ES-I3 (cell line): ENCODE measurements at regions not wholly inside any gene's neighbourhood (a gene's known extent, or its start where the extent isn't known, plus 50 kb on each side); places are given as distances from the start of the nearest gene placed in this dataset.

Experiments used
- H3K36me3 ChIP-seq: 2 replicates; pipeline ENCODE4 v1.6.1; 2013; ENCODE audit warnings: mild to moderate bottlenecking, low read length, control low read depth, moderate library complexity; ENCODE audit not compliant: insufficient read depth
- H3K4me1 ChIP-seq: 2 replicates; pipeline ENCODE4 v1.6.1; 2013; ENCODE audit warnings: mild to moderate bottlenecking, control low read depth, low read length; ENCODE audit not compliant: insufficient read depth
- H3K9ac ChIP-seq: 2 replicates; pipeline ENCODE4 v1.6.1; 2013; ENCODE audit warnings: low read depth, mild to moderate bottlenecking, low read length, moderate library complexity
- H3K9me3 ChIP-seq: 2 replicates; pipeline ENCODE4 v1.6.1; 2013; ENCODE audit warnings: mild to moderate bottlenecking, low read length, moderate library complexity; ENCODE audit not compliant: control insufficient read depth, insufficient read depth

- Histone ChIP-seq H3K9me3 (no peaks in the 10 kb centered on the region), H3K4me1 (no peaks in the 10 kb centered on the region), H3K36me3 (no peaks in the 10 kb centered on the region), H3K9ac (no peak overlapping the region)
Measured at GRCh38 chr9:13716601-13717321, 437.3 kb upstream of the MPDZ start.

DNA sequence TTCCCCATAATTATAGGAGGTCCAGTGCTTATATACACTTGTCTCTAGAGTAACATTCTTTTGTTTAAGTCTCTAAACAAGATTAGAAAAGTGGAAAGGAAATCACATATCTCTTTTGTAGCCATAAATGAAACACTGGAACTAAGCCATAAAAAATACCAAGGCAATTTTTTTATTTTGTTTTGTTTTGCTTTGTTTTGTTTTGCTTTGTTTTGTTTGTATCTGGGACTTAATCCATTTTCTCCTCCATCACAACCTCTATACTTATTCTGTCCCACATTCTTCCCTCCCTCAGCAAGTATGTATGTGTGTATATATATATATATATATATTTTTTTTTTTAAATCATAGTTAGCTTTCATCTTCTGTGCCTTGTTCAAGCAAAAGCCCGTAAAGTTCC is 436.6 kb upstream of the MPDZ start:
- H3K9ac ChIP-seq: no peak overlapping the region
- no peaks in the 10 kb centered on the region for H3K9me3 ChIP-seq
- no peaks in the 10 kb centered on the region for H3K36me3 ChIP-seq
- no peaks in the 10 kb centered on the region for H3K4me1 ChIP-seq

DNA sequence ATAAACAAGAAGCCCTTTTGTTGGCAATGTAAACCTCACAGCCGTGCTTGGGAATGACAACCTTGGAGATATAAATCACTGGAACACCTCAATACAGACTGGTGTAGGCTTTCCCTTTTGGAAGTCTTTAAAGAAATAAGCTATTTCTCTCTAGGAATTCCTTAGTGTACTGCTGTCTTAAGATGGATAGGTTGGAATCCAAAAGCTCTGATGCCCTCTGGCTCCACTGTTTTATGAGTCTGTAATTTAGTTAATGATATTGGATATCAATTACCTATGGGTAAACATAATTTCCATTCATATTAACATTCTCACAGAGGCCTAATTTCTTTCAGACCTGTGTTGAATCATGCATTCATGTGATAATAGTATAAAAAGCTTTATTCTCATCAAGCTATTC is 435.9 kb upstream of the MPDZ start:
- H3K4me1 ChIP-seq: no peaks in the 10 kb centered on the region
- H3K9me3 ChIP-seq: no peaks in the 10 kb centered on the region
- H3K36me3 ChIP-seq: no peaks in the 10 kb centered on the region
- no peak overlapping the region for H3K9ac ChIP-seq

DNA sequence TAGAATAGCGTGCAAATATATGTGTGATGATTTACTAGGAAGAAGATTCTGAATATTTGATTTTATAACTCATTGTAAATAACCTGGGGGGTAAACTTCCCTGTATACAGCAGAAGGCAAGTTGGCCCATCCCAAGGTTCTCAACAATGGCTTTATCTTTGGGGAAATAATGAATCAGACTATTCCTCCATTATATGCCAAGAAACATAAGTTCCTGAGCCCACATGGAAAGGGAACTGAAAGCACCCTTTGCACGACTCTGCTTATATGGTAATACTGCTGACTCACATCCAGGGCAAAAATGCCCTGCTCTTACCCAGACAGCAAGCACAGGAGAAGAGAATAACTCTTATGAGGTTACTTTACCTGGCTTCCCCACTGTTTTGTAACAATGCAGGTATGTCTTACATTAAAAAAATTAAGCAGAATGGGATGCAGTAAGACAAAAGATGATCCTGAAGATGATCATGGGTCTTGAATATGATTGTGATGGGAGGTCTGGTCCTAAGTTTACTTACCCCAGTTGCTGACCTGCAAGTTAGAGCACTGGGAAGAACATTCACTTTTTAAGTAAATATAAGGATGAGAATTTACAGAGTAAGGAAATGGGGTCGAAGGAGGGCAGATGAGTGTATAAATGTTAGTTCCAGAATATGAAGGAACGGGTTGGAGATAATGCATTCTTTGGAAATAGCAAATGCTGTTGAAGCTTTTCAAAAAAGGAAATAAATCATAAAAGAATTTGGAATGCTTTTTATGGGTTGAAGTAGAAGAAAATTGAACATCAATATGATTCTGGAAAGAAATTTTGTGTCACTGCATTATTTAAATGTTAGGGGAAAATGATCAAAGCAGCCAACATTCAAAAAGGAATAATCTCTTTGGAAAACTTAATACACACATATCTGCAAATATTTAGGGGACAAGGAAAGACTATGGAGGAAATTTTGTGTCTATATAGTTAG is 428.4 kb upstream of the MPDZ start:
- no peaks in the 10 kb centered on the region for H3K9me3 ChIP-seq
- H3K9ac ChIP-seq: no peak overlapping the region
- H3K4me1 ChIP-seq: 0 out of 2 replicates have a peak, but pooled peaks cover 13% of the 10 kb centered on the region
- H3K36me3 ChIP-seq: no peaks in the 10 kb centered on the region

DNA sequence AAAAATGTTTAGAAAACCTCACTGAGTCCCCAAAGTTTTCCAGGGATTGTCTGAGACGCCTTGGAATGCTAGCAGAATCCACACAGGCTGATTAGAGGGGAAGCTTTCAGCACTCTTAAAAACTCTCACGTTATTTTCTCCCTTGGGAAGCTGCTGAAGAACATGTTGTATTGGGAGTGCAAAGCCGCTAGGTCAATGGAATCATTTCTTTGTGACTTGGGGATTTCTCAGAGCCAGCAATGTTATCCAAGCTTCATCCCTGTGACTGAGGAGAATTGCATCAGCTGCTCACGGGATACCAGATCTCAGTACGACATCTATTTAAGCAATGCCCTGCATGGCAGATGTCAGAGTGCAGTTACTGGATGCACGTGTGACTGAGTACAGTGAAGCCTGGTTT is 426.4 kb upstream of the MPDZ start:
- Histone ChIP-seq H3K4me1 (0 out of 2 replicates have a peak, but pooled peaks cover 13% of the 10 kb centered on the region), H3K9ac (no peak overlapping the region), H3K9me3 (no peaks in the 10 kb centered on the region), H3K36me3 (no peaks in the 10 kb centered on the region)

- H3K4me1 ChIP-seq: 0 out of 2 replicates have a peak, but pooled peaks cover 13% of the 10 kb centered on the region
- H3K36me3 ChIP-seq: no peaks in the 10 kb centered on the region
- H3K9ac ChIP-seq: no peak overlapping the region
- H3K9me3 ChIP-seq: no peaks in the 10 kb centered on the region
Measured at GRCh38 chr9:13705373-13705772, 425.9 kb upstream of the MPDZ start.

DNA sequence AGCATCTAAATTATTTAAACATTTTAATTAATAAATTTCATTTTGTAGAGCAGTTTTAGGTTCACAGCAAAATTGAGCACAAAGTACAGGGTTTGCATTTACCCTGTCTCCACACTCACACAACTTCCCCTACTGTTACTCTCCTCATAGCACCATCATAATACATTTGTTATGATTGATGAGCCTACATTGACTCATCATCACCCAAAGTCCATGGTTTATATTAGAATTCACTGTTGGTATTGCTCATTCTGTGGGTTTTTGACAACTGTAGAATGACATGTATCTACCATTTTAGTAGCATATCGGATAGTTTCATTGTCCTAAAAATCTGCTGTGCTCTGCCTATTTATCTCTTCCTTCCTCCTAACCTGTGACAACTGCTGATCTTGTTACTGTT is 411.1 kb upstream of the MPDZ start:
- H3K9ac ChIP-seq: no peak overlapping the region
- H3K9me3 ChIP-seq: peaks cover 8% of the 10 kb centered on the region; the same call in 1 of the 2 replicates
- H3K36me3 ChIP-seq: no peaks in the 10 kb centered on the region
- peaks cover 10% of the 10 kb centered on the region for H3K4me1 ChIP-seq

DNA sequence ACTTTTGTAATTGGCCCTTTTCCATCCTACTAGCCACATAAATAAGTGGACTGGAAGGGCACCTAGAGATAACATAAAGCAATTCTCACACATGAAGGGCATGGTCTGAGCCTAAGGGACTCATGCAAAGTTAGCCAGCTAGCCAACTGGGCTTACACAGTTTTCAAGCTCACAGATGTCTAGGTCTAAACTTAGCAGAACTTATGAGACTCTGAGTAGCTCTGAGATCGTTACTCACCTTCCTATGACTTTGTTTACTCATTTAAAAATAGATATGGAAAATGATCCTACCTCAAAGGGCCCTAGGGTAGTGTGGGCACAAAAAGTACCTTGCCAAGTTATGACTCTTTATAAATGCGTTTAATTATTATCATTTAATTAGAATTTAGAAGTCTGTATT is 410.4 kb upstream of the MPDZ start:
- peaks cover 10% of the 10 kb centered on the region for H3K4me1 ChIP-seq
- peaks cover 8% of the 10 kb centered on the region; the same call in 1 of the 2 replicates for H3K9me3 ChIP-seq
- H3K9ac ChIP-seq: no peak overlapping the region
- no peaks in the 10 kb centered on the region for H3K36me3 ChIP-seq

- Histone ChIP-seq H3K4me1 (peaks cover 10% of the 10 kb centered on the region), H3K9me3 (peaks cover 8% of the 10 kb centered on the region; the same call in 1 of the 2 replicates), H3K36me3 (no peaks in the 10 kb centered on the region), H3K9ac (no peak overlapping the region)
Measured at GRCh38 chr9:13688990-13689600, 409.6 kb upstream of the MPDZ start.

GRCh38 chr9:13688223-13688989 is 408.9 kb upstream of the MPDZ start:
- Histone ChIP-seq H3K36me3 (no peaks in the 10 kb centered on the region), H3K4me1 (peaks cover 10% of the 10 kb centered on the region), H3K9me3 (peaks cover 8% of the 10 kb centered on the region; the same call in 1 of the 2 replicates), H3K9ac (no peak overlapping the region)

- no peaks in the 10 kb centered on the region for H3K36me3 ChIP-seq
- H3K4me1 ChIP-seq: peaks cover 10% of the 10 kb centered on the region
- H3K9ac ChIP-seq: no peak overlapping the region
- peaks cover 8% of the 10 kb centered on the region; the same call in 1 of the 2 replicates for H3K9me3 ChIP-seq
Measured at GRCh38 chr9:13684656-13685055, 405.2 kb upstream of the MPDZ start.

- Histone ChIP-seq H3K36me3 (no peaks in the 10 kb centered on the region), H3K4me1 (no peaks in the 10 kb centered on the region), H3K9me3 (no peaks in the 10 kb centered on the region)
Measured at GRCh38 chr9:13677801-13678200, 398.3 kb upstream of the MPDZ start.

GRCh38 chr9:13675638-13676000 is 396.1 kb upstream of the MPDZ start:
- Histone ChIP-seq H3K4me1 (no peaks in the 10 kb centered on the region), H3K9me3 (no peaks in the 10 kb centered on the region), H3K9ac (no peak overlapping the region)

More at GRCh38 chr9:13677801-13678200, 398.3 kb upstream of the MPDZ start:
- H3K9ac ChIP-seq: no peak overlapping the region

More at GRCh38 chr9:13675638-13676000, 396.1 kb upstream of the MPDZ start:
- H3K36me3 ChIP-seq: no peaks in the 10 kb centered on the region
